VCaP (cell line): ENCODE measurements at regions not wholly inside any gene's neighbourhood (a gene's known extent, or its start where the extent isn't known, plus 50 kb on each side); places are given as distances from the start of the nearest gene placed in this dataset.

Source experiments
- H3K27ac ChIP-seq: fragments of 450-650 bp; 2 replicates; pipeline ENCODE4 v1.5.1; 2017
- CTCF ChIP-seq: fragments of 450-650 bp; conservative IDR thresholded peaks from 2 replicates; pipeline ENCODE4 v1.5.1; 2017; ENCODE audit warnings: mild to moderate bottlenecking, moderate library complexity

GRCh38 chr3:5441401-5441800 is 253.9 kb downstream of the EDEM1 start:
- H3K27ac ChIP-seq, result no peak overlapping the region
- TF ChIP-seq CTCF, result no peak

- H3K27ac ChIP-seq, result no peak overlapping the region
- TF ChIP-seq CTCF, result no peak
These were observed 254.7 kb downstream of the EDEM1 start for GRCh38 chr3:5442106-5442785.

GRCh38 chr3:5442786-5443138 is 255.3 kb downstream of the EDEM1 start:
- H3K27ac ChIP-seq, result no peak overlapping the region
- TF ChIP-seq CTCF, result no peak

GRCh38 chr3:5444253-5444652 is 256.7 kb downstream of the EDEM1 start:
- no peak overlapping the region for H3K27ac ChIP-seq
- no peak for TF ChIP-seq CTCF

GRCh38 chr3:5445676-5446201 is 258.2 kb downstream of the EDEM1 start:
- TF ChIP-seq CTCF, result no peak
- no peak overlapping the region for H3K27ac ChIP-seq

GRCh38 chr3:5448246-5448645 is 260.7 kb downstream of the EDEM1 start:
- TF ChIP-seq CTCF, result no peak
- no peak overlapping the region for H3K27ac ChIP-seq

GRCh38 chr3:5448816-5449215 is 261.3 kb downstream of the EDEM1 start:
- TF ChIP-seq CTCF, result no peak
- no peak overlapping the region for H3K27ac ChIP-seq
